Loucy (cell line): ENCODE measurements at regions not wholly inside any gene's neighbourhood (a gene's known extent, or its start where the extent isn't known, plus 50 kb on each side); places are given as distances from the start of the nearest gene placed in this dataset.

Experiments
- H2AFZ ChIP-seq: fragments of 200-600 bp; sonication (generic); 2 replicates; pipeline ENCODE4 v1.6.0; 2016; ENCODE audit warnings: antibody characterized with exemption, mild to moderate bottlenecking, low read length, moderate library complexity
- H3F3A ChIP-seq: fragments of 200-600 bp; 2 replicates; pipeline ENCODE4 v1.6.0; 2016; ENCODE audit warnings: antibody characterized with exemption, low read depth, mild to moderate bottlenecking
- H3K27me3 ChIP-seq: fragments of 200-600 bp; sonication (generic); 2 replicates; pipeline ENCODE4 v1.6.1; 2014; ENCODE audit warnings: low read length, mild to moderate bottlenecking; ENCODE audit not compliant: insufficient read depth, poor library complexity, severe bottlenecking
- H3K36me3 ChIP-seq: fragments of 200-600 bp; sonication (generic); 2 replicates; pipeline ENCODE4 v1.6.1; 2016; ENCODE audit warnings: low read length; ENCODE audit not compliant: insufficient read depth
- H3K4me1 ChIP-seq: fragments of 200-600 bp; sonication (generic); 2 replicates; pipeline ENCODE4 v1.5.1; 2014; ENCODE audit warnings: low read length, mild to moderate bottlenecking; ENCODE audit not compliant: insufficient read depth, poor library complexity, severe bottlenecking
- H3K4me2 ChIP-seq: fragments of 200-600 bp; sonication (generic); 2 replicates; pipeline ENCODE4 v1.6.0; 2014; ENCODE audit warnings: antibody characterized with exemption, low read length, low read depth, mild to moderate bottlenecking; ENCODE audit not compliant: poor library complexity, severe bottlenecking
- H3K4me3 ChIP-seq: fragments of 200-600 bp; sonication (generic); 2 replicates; pipeline ENCODE4 v1.5.1; 2014; ENCODE audit warnings: low read length, mild to moderate bottlenecking, mixed read lengths; ENCODE audit not compliant: poor library complexity, severe bottlenecking
- H3K79me2 ChIP-seq: fragments of 200-600 bp; sonication (generic); 2 replicates; pipeline ENCODE4 v1.6.1; 2014; ENCODE audit warnings: low read length; ENCODE audit not compliant: insufficient read depth
- H3K9ac ChIP-seq: fragments of 200-600 bp; sonication (generic); 2 replicates; pipeline ENCODE4 v1.6.0; 2014; ENCODE audit warnings: mild to moderate bottlenecking, low read depth, low read length, moderate library complexity; ENCODE audit not compliant: poor library complexity, severe bottlenecking
- H3K9me2 ChIP-seq: fragments of 200-600 bp; sonication (generic); replicated peaks from 2 replicates; pipeline ENCODE4 v1.6.1; 2016; ENCODE audit warnings: low read depth, low read length, mixed read lengths
- H3K9me3 ChIP-seq: fragments of 200-600 bp; sonication (generic); 2 replicates; pipeline ENCODE4 v1.6.1; 2014; ENCODE audit warnings: mild to moderate bottlenecking, antibody characterized with exemption, low read length, low read depth; ENCODE audit not compliant: insufficient read depth
- H4K20me1 ChIP-seq: fragments of 200-600 bp; sonication (generic); 2 replicates; pipeline ENCODE4 v1.6.0; 2014; ENCODE audit warnings: antibody characterized with exemption, low read length, mild to moderate bottlenecking; ENCODE audit not compliant: insufficient read depth, poor library complexity, severe bottlenecking
- CTCF ChIP-seq: fragments of 200-600 bp; sonication (generic); conservative IDR thresholded peaks from 2 replicates; pipeline ENCODE4 v1.5.1; 2014; ENCODE audit warnings: mild to moderate bottlenecking, antibody characterized with exemption, low read length
- EZH2phosphoT487 ChIP-seq: fragments of 200-600 bp; IDR thresholded peaks from 2 replicates; pipeline ENCODE4 v1.6.1; 2018; ENCODE audit warnings: antibody characterized with exemption, mild to moderate bottlenecking, moderate library complexity, borderline replicate concordance

- H4K20me1 ChIP-seq = no peaks in the 10 kb centered on the region
- H3K79me2 ChIP-seq = no peaks in the 10 kb centered on the region
- H3K9me2 ChIP-seq = no peaks in the 10 kb centered on the region
- no peaks in the 10 kb centered on the region for H3K9me3 ChIP-seq
- H3K4me1 ChIP-seq = no peaks in the 10 kb centered on the region
- H3K9ac ChIP-seq = no peak overlapping the region
- no peak overlapping the region for H3K4me3 ChIP-seq
- H3K4me2 ChIP-seq = no peak overlapping the region
- H3K36me3 ChIP-seq = no peaks in the 10 kb centered on the region
- H3F3A ChIP-seq = no peaks in the 10 kb centered on the region
- TF ChIP-seq CTCF = no peak
- TF ChIP-seq EZH2phosphoT487 = no peak
- no peaks in the 10 kb centered on the region for H3K27me3 ChIP-seq
- no peak overlapping the region for H2AFZ ChIP-seq
These were observed 153.1 kb upstream of the OTX2 start for GRCh38 chr14:56963381-56963780.

GRCh38 chr14:56962444-56963080 is 152.3 kb upstream of the OTX2 start:
- no peaks in the 10 kb centered on the region for H3K27me3 ChIP-seq
- no peaks in the 10 kb centered on the region for H3K9me2 ChIP-seq
- no peaks in the 10 kb centered on the region for H3K36me3 ChIP-seq
- no peaks in the 10 kb centered on the region for H3K9me3 ChIP-seq
- no peak overlapping the region for H3K4me3 ChIP-seq
- no peak overlapping the region for H2AFZ ChIP-seq
- no peaks in the 10 kb centered on the region for H3K79me2 ChIP-seq
- H3F3A ChIP-seq = no peaks in the 10 kb centered on the region
- H4K20me1 ChIP-seq = no peaks in the 10 kb centered on the region
- H3K4me1 ChIP-seq = no peaks in the 10 kb centered on the region
- H3K4me2 ChIP-seq = no peak overlapping the region
- H3K9ac ChIP-seq = no peak overlapping the region
- TF ChIP-seq CTCF = no peak
- TF ChIP-seq EZH2phosphoT487 = no peak

- H2AFZ ChIP-seq = no peak overlapping the region
- H3K27me3 ChIP-seq = no peaks in the 10 kb centered on the region
- no peaks in the 10 kb centered on the region for H3K9me3 ChIP-seq
- H4K20me1 ChIP-seq = no peaks in the 10 kb centered on the region
- H3K4me2 ChIP-seq = no peak overlapping the region
- no peaks in the 10 kb centered on the region for H3K79me2 ChIP-seq
- H3K9me2 ChIP-seq = no peaks in the 10 kb centered on the region
- no peak for TF ChIP-seq CTCF
- TF ChIP-seq EZH2phosphoT487 = no peak
- H3K4me1 ChIP-seq = no peaks in the 10 kb centered on the region
- no peak overlapping the region for H3K9ac ChIP-seq
- no peaks in the 10 kb centered on the region for H3K36me3 ChIP-seq
- no peak overlapping the region for H3K4me3 ChIP-seq
- H3F3A ChIP-seq = no peaks in the 10 kb centered on the region
These were observed 149.6 kb upstream of the OTX2 start for GRCh38 chr14:56959869-56960268.
